PC-3 (cell line): ENCODE measurements at regions not wholly inside any gene's neighbourhood (a gene's known extent, or its start where the extent isn't known, plus 50 kb on each side); places are given as distances from the start of the nearest gene placed in this dataset.

Source experiments
- EZH2 ChIP-seq: fragments of 300-600 bp; sonication (generic); IDR thresholded peaks from one replicate; pipeline ENCODE4 v1.6.1; 2017; ENCODE audit warnings: antibody characterized with exemption, mild to moderate bottlenecking, low read length; ENCODE audit not compliant: unreplicated experiment
- TF ChIP-seq, protein P1 (sequence below): fragments of 300-600 bp; sonication (generic); conservative IDR thresholded peaks from 2 replicates; pipeline ENCODE4 v1.5.1; 2017; ENCODE audit warnings: antibody characterized with exemption, low read depth, mild to moderate bottlenecking, low read length

DNA sequence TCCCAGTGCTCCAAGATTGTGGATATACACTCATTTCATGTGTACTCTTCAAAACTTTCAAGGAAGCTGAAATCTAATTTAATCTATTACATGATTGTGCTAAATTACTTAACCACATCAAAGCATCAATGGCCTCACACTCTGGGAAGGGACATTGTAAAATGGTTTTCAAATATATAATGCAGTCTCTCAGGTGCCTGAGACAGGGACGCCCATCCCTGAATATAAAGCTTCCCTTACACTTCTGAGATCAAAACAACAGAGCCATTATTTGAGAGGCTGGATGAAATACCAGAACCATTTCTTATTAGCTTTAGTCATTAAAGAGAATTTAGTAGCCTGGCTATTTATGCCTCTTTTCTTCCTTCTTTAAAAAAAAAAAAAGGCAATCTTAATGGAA lies 259.2 kb upstream of the NFIA start:
- TF ChIP-seq EZH2, result no peak
- TF ChIP-seq, protein P1, sequence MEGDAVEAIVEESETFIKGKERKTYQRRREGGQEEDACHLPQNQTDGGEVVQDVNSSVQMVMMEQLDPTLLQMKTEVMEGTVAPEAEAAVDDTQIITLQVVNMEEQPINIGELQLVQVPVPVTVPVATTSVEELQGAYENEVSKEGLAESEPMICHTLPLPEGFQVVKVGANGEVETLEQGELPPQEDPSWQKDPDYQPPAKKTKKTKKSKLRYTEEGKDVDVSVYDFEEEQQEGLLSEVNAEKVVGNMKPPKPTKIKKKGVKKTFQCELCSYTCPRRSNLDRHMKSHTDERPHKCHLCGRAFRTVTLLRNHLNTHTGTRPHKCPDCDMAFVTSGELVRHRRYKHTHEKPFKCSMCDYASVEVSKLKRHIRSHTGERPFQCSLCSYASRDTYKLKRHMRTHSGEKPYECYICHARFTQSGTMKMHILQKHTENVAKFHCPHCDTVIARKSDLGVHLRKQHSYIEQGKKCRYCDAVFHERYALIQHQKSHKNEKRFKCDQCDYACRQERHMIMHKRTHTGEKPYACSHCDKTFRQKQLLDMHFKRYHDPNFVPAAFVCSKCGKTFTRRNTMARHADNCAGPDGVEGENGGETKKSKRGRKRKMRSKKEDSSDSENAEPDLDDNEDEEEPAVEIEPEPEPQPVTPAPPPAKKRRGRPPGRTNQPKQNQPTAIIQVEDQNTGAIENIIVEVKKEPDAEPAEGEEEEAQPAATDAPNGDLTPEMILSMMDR, result no peak
